Left lung (tissue), 4 donors: ENCODE measurements at regions not wholly inside any gene's neighbourhood (a gene's known extent, or its start where the extent isn't known, plus 50 kb on each side); places are given as distances from the start of the nearest gene placed in this dataset.

Experiments
- ATAC-seq: fragments of 200-7000 bp; cut with Tn5 transposase; one replicate; pipeline ENCODE4 v1.9.1; 2020; ENCODE audit warnings: moderate library complexity
- DNase-seq, 4 donors: peaks; one replicate each; pipeline ENCODE4 v3.0.0-alpha.2; 2013 to 2020
- H3K27ac ChIP-seq, 2 donors: fragments of 200-600 bp; sonication (generic) in 1 of 2; one replicate each; pipeline versions ENCODE4 v1.5.0 to v1.8.0; 2020 to 2021
- H3K27me3 ChIP-seq, 2 donors: fragments of 200-600 bp; sonication (generic) in 1 of 2; one replicate each; pipeline versions ENCODE4 v1.5.0 to v1.8.0; 2020 to 2021
- H3K36me3 ChIP-seq, 2 donors: fragments of 200-600 bp; sonication (generic) in 1 of 2; one replicate each; pipeline versions ENCODE4 v1.5.0 to v1.8.0; 2020 to 2021
- H3K4me1 ChIP-seq, 2 donors: fragments of 200-600 bp; one replicate each; pipeline ENCODE4 v1.8.0; 2021
- H3K4me3 ChIP-seq, 2 donors: fragments of 200-600 bp; sonication (generic) in 1 of 2; one replicate each; pipeline versions ENCODE4 v1.5.0 to v1.8.0; 2020 to 2021; ENCODE audit warnings: mild to moderate bottlenecking in 1 of 2
- H3K9me3 ChIP-seq, 2 donors: fragments of 200-600 bp; sonication (generic) in 1 of 2; one replicate each; pipeline versions ENCODE4 v1.5.0 to v1.8.0; 2020 to 2021
- intact Hi-C, 2 donors: fragments of 100-400 bp; cut with DNase I; formaldehyde crosslinking; loops; one replicate each; pipeline versions ENCODE4 v1.11.2 to v1.14.2; 2022
- TF ChIP-seq, protein P1 (sequence below), 2 donors: fragments of 200-600 bp; sonication (generic) in 1 of 2; IDR thresholded peaks; one replicate each; pipeline versions ENCODE4 v1.5.0 to v1.8.0; 2021; ENCODE audit warnings: antibody characterized with exemption in 2 of 2
- donor health status: DM: no; HTN: yes; CAD: no.
- donor health status: DM: no; HTN: no; CAD: no.

DNA sequence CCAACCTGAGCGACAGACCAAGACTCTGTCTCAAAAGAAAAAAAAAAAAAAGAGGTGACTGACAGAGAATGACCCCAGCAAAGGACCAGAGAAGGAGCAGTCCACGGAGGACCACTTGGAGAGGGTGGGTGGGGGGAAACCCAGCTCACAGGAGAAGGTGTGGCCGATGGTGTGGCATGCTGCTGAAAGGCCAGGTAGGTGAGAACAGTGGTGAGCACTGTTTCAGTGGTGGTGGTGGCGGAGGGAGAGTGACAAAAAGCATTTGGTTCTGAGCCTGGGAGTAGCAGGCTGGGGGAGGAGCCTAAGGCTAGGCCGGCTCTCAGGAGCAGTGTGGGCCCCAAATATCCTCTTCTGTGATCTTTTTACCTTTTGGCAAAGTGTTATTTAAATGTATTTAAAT lies 63.8 kb downstream of the IRF2BPL start:
- intact Hi-C loops = loop anchor here in 1 of 2 donors (10.0 kb wide), 1 partner anchor 60 kb away; the partner anchor contains the start of gene IRF2BPL
- Histone ChIP-seq H3K4me3 (no peak overlapping the region), H3K4me1 (peaks cover 6 to 25% of the 10 kb centered on the region in 2 donors), H3K27me3 (no peaks in the 10 kb centered on the region), H3K36me3 (no peaks in the 10 kb centered on the region), H3K9me3 (no peaks in the 10 kb centered on the region), H3K27ac (no peak overlapping the region)
- DNase-seq (no peak), ATAC-seq (no peak)
- TF ChIP-seq, protein P1, sequence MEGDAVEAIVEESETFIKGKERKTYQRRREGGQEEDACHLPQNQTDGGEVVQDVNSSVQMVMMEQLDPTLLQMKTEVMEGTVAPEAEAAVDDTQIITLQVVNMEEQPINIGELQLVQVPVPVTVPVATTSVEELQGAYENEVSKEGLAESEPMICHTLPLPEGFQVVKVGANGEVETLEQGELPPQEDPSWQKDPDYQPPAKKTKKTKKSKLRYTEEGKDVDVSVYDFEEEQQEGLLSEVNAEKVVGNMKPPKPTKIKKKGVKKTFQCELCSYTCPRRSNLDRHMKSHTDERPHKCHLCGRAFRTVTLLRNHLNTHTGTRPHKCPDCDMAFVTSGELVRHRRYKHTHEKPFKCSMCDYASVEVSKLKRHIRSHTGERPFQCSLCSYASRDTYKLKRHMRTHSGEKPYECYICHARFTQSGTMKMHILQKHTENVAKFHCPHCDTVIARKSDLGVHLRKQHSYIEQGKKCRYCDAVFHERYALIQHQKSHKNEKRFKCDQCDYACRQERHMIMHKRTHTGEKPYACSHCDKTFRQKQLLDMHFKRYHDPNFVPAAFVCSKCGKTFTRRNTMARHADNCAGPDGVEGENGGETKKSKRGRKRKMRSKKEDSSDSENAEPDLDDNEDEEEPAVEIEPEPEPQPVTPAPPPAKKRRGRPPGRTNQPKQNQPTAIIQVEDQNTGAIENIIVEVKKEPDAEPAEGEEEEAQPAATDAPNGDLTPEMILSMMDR (IDR thresholded peaks at IDR 0.05) = no peak

DNA sequence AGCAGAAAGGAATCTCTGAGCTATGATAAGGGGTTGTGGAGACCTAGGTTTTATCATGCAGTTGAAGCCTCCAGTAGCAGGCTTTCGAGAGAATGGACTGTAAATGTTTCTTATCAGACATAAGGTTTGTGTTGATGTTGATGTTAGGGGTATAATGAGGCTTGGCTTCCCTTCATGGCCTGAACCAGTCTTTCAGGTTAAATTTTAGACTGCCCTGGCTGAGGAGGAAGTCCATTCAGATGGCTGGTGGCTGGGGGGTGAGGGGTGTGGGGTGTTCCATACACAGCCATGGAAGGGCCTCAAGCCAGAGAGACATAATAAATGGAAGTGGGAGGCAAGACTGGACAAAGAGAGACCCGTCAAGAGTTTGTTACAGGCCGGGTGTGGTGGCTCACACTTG lies 65.1 kb downstream of the IRF2BPL start:
- Histone ChIP-seq H3K9me3 (no peaks in the 10 kb centered on the region), H3K4me3 (no peak overlapping the region), H3K4me1 (peaks cover 6 to 37% of the 10 kb centered on the region in 2 donors), H3K27ac (no peak overlapping the region), H3K36me3 (no peaks in the 10 kb centered on the region), H3K27me3 (no peaks in the 10 kb centered on the region)
- DNase-seq (no peak), ATAC-seq (no peak)
- intact Hi-C loops = loop anchor here in 1 of 2 donors (10.0 kb wide), 1 partner anchor 61 kb away; the partner anchor contains the start of gene IRF2BPL
- TF ChIP-seq, protein P1 (IDR thresholded peaks at IDR 0.05) = no peak

DNA sequence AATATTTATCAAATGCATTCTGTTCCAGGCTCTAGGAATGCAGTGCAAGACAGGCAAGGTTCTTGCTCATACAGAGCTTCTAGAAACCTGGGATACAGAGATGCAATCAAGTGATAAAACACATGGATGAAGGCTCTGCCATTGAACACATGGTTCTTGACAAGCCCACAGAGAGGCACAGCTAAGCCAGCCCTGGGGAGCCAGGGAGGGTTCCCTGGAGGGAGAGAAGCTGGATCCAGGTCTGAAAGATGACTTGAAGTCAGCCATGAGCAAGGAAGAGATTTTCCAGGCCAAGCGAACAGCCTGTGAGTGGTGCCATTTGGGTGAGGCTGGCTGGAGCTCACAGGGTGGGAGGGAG lies 66.2 kb downstream of the IRF2BPL start:
- no peaks in the 10 kb centered on the region for H3K9me3 ChIP-seq
- H3K4me3 ChIP-seq = peak overlapping the region; percentile 23 to 37
- H3K4me1 ChIP-seq = peaks cover 9 to 48% of the 10 kb centered on the region in 2 donors
- TF ChIP-seq, protein P1 (IDR thresholded peaks at IDR 0.05) = no peak
- no peaks in the 10 kb centered on the region for H3K36me3 ChIP-seq
- H3K27ac ChIP-seq = peak overlapping the region; percentile 91 to 93
- H3K27me3 ChIP-seq = no peaks in the 10 kb centered on the region
- ATAC-seq = peak; percentile 2
- no peak for DNase-seq
- intact Hi-C loops = loop anchor here in 1 of 2 donors (10.0 kb wide), 1 partner anchor 63 kb away; the partner anchor contains the start of gene IRF2BPL

DNA sequence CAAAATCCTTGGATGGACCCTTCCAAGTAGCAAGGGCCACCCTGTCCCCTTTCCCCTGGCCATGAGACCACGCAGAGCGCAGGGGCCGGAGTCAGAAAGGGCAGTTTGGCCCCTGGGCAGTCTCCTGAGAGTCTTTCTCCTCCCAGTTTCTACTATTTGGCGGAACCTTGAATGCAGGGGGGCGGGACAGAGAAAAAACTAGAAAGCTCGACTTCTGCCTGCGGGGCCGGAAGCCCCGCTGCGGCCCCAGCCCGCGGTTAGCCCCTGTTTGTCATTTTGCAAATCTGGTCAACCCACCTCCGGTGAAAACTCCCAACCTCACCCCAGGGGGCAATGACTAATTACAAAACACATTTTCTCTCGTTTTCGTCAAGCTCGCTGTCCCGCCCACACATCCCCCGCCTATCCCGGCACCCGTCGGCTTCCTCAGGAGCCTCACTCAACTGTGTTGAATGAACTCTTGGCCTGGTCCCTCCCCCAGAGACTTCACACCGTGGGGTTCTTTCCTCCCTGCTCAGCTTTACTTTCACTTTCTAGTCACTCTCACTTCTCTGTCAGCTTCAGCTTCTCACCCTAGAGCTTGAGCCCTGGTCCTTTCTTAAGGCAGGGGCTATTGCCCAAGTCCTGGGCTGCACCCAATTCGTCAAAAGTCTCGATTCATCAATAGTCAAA lies 66.7 kb downstream of the IRF2BPL start:
- ATAC-seq (peak; percentile 97), DNase-seq (peak in 3 of 4 donors; percentile 90 to 94 (median 92))
- peaks cover 13 to 53% of the 10 kb centered on the region in 2 donors for H3K4me1 ChIP-seq
- no peaks in the 10 kb centered on the region for H3K27me3 ChIP-seq
- peak overlapping the region; percentile 91 to 93 for H3K27ac ChIP-seq
- TF ChIP-seq, protein P1 (IDR thresholded peaks at IDR 0.05) = no peak
- no peaks in the 10 kb centered on the region for H3K36me3 ChIP-seq
- intact Hi-C loops = loop anchor here in 1 of 2 donors (10.0 kb wide), 1 partner anchor 63 kb away; the partner anchor contains the start of gene IRF2BPL
- H3K4me3 ChIP-seq = peak overlapping the region; percentile 23 to 37
- no peaks in the 10 kb centered on the region for H3K9me3 ChIP-seq

- Histone ChIP-seq H3K27ac (peak overlapping the region; percentile 7 to 20), H3K27me3 (no peaks in the 10 kb centered on the region), H3K4me1 (peaks cover 34 to 79% of the 10 kb centered on the region in 2 donors), H3K9me3 (no peaks in the 10 kb centered on the region), H3K36me3 (no peaks in the 10 kb centered on the region), H3K4me3 (no peak overlapping the region)
- intact Hi-C loops = loop anchor here in 1 of 2 donors (5.0 kb wide), 1 partner anchor 42 kb away; no protein-coding TSS in a partner anchor
- TF ChIP-seq, protein P1 (IDR thresholded peaks at IDR 0.05) = no peak
- DNase-seq = no peak
- no peak for ATAC-seq
These were observed 69.4 kb downstream of the IRF2BPL start for GRCh38 chr14:76958980-76959710.
